ENCODE measurements at regions not wholly inside any gene's neighbourhood (a gene's known extent, or its start where the extent isn't known, plus 50 kb on each side); places are given as distances from the start of the nearest gene placed in this dataset.

DNA sequence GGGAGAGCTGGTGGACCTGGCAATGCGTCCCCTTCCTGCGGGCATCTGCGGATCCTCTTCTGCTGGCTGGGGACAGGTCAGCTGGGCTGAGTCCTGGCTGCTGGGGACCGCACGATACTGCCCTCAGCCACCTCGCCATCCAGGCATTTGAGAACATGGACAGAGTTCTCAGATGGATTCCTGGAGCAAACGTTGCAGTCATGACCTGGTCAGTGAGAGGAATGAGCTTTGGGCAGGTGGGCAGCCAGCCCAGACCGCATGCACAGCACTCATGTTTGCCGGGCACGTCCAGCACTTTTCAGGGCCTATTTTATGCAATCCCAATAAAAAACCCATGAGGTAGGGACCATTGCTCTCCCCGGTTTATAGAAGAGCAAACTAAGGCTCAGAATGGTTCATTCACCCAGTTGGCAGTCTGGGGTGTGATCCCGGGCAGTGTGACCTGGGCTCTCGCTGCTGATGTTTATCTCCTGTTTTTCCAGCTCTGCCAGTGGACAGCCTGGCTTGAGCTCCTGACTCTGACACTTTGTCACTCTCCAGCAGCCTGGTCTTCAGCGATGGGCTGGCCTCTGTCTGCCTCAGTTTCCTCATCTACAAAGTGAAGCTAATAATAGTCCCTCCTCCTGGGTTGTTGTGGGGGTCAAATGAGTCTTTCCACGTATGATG lies 294.7 kb downstream of the IRF8 start:
- TF ChIP-seq, protein P1, sequence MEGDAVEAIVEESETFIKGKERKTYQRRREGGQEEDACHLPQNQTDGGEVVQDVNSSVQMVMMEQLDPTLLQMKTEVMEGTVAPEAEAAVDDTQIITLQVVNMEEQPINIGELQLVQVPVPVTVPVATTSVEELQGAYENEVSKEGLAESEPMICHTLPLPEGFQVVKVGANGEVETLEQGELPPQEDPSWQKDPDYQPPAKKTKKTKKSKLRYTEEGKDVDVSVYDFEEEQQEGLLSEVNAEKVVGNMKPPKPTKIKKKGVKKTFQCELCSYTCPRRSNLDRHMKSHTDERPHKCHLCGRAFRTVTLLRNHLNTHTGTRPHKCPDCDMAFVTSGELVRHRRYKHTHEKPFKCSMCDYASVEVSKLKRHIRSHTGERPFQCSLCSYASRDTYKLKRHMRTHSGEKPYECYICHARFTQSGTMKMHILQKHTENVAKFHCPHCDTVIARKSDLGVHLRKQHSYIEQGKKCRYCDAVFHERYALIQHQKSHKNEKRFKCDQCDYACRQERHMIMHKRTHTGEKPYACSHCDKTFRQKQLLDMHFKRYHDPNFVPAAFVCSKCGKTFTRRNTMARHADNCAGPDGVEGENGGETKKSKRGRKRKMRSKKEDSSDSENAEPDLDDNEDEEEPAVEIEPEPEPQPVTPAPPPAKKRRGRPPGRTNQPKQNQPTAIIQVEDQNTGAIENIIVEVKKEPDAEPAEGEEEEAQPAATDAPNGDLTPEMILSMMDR (IDR thresholded peaks at IDR 0.05; ENCODE audit: insufficient read depth, low read length): no peak
- no peak for TF ChIP-seq SPI1 (IDR thresholded peaks at IDR 0.05; ENCODE audit: borderline replicate concordance, low read depth)
- no peak for TF ChIP-seq GABPA (IDR thresholded peaks at IDR 0.05; ENCODE audit: low read depth)
- TF ChIP-seq POLR2AphosphoS5 (IDR thresholded peaks at IDR 0.05; ENCODE audit: low read depth): no peak

All from HL-60 (cell line).